ENCODE measurements at regions not wholly inside any gene's neighbourhood (a gene's known extent, or its start where the extent isn't known, plus 50 kb on each side); places are given as distances from the start of the nearest gene placed in this dataset.

DNA sequence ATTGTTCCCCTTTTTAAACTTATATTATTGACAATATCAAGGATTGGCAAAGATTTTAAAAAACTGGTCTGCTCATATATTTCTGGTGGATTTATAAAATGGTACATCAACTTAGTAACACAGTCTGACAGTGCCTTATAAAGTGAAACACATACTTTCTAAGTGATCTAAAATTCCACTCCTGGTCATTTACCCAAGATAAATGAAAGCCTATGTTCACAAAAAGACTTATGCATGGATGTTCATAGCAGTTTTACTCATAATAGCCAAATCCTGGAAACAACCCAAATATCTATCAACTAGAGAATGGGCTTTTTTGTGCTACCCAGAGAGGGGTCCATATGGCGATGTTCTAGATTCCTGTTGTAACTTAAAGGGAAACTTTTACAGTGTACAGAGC is 222.4 kb upstream of the FAM83B start:
- Histone ChIP-seq H3K27ac (ENCODE audit: low read depth, low read length) (no peak overlapping the region), H3K36me3 (ENCODE audit: control insufficient read depth in 2 of 3, insufficient read depth in 3 of 3, low read length in 3 of 3) (no peaks in the 10 kb centered on the region), H3K4me1 (ENCODE audit: control insufficient read depth in 2 of 2, insufficient read depth in 2 of 2, low read length in 2 of 2) (no peaks in the 10 kb centered on the region), H3K9me3 (ENCODE audit: control insufficient read depth in 2 of 3, low read length in 3 of 3) (no peaks in the 10 kb centered on the region), H3K4me3 (ENCODE audit: low read length) (no peak overlapping the region), H3K27me3 (ENCODE audit: control insufficient read depth in 2 of 2, insufficient read depth in 2 of 2, low read length in 2 of 2) (no peaks in the 10 kb centered on the region)
- Mint-ChIP-seq H3K4me3 (no peak overlapping the region), H3K27me3 (no peaks in the 10 kb centered on the region), H3K36me3 (no peaks in the 10 kb centered on the region), H3K4me1 (no peaks in the 10 kb centered on the region), H3K27ac (no peak overlapping the region), H3K9me3 (peaks cover 0 to 11% (median 2%) of the 10 kb centered on the region in 11 donors)
- ATAC-seq (no peak), DNase-seq (no peak)
- POLR2A ChIA-PET, result no interaction called here
- intact Hi-C loops (cut with micrococcal nuclease), result no loop called here
- CTCF ChIA-PET, result interaction anchor here (0.6 kb wide), 1 partner anchor 690 kb away, joined by 5 read pairs; no protein-coding TSS in a partner anchor

DNA sequence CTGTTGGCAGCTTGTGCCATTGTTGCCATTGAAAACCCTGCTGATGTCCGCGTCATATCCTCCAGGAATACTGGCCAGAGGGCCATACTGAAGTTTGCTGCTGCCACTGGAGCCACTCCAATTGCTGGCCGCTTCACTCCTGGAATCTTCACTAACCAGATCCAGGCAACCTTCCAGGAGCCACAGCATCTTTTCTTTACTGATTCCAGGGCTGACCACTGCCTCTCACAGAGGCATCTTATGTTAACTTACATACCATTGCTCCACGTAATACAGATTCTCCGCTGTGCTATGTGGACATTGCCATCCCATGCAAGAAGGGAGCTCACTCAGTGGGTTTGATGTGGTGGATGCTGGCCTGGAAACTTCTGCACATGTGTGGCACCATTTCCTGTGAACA is 221.8 kb upstream of the FAM83B start:
- DNase-seq (no peak), ATAC-seq (no peak)
- no peak overlapping the region for H3K27ac ChIP-seq (ENCODE audit: low read depth, low read length)
- no peaks in the 10 kb centered on the region for H3K4me1 Mint-ChIP-seq
- no peaks in the 10 kb centered on the region for H3K36me3 ChIP-seq (ENCODE audit: control insufficient read depth in 2 of 3, insufficient read depth in 3 of 3, low read length in 3 of 3)
- H3K4me1 ChIP-seq (ENCODE audit: control insufficient read depth in 2 of 2, insufficient read depth in 2 of 2, low read length in 2 of 2), result no peaks in the 10 kb centered on the region
- no peaks in the 10 kb centered on the region for H3K9me3 ChIP-seq (ENCODE audit: control insufficient read depth in 2 of 3, low read length in 3 of 3)
- ChIA-PET CTCF (no interaction called here), POLR2A (no interaction called here)
- no peak overlapping the region for H3K4me3 Mint-ChIP-seq
- no peak overlapping the region for H3K27ac Mint-ChIP-seq
- no peaks in the 10 kb centered on the region for H3K27me3 Mint-ChIP-seq
- intact Hi-C loops (cut with micrococcal nuclease), result no loop called here
- H3K9me3 Mint-ChIP-seq, result peaks cover 0 to 11% (median 2%) of the 10 kb centered on the region in 11 donors
- H3K36me3 Mint-ChIP-seq, result no peaks in the 10 kb centered on the region
- no peaks in the 10 kb centered on the region for H3K27me3 ChIP-seq (ENCODE audit: control insufficient read depth in 2 of 2, insufficient read depth in 2 of 2, low read length in 2 of 2)
- no peak overlapping the region for H3K4me3 ChIP-seq (ENCODE audit: low read length)

DNA sequence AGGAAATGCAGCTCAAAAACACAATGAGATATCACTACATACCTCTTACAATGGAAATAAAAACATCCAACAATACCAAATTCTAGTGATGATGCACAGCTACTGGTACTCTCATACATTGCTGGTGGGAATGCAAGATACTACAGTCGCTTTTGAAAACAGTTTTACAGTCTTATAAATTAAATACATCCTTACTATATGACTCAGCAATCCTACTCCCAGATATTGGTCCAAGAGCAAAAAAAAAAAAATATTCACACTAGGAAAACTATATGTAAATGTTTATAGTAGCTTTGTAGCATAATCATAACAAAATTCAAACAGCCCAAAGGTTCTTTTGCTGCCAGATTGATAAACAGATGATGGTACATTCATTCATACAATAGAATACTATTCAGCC is 217.4 kb upstream of the FAM83B start:
- CTCF ChIA-PET, result no interaction called here
- H3K4me1 Mint-ChIP-seq, result no peaks in the 10 kb centered on the region

DNA sequence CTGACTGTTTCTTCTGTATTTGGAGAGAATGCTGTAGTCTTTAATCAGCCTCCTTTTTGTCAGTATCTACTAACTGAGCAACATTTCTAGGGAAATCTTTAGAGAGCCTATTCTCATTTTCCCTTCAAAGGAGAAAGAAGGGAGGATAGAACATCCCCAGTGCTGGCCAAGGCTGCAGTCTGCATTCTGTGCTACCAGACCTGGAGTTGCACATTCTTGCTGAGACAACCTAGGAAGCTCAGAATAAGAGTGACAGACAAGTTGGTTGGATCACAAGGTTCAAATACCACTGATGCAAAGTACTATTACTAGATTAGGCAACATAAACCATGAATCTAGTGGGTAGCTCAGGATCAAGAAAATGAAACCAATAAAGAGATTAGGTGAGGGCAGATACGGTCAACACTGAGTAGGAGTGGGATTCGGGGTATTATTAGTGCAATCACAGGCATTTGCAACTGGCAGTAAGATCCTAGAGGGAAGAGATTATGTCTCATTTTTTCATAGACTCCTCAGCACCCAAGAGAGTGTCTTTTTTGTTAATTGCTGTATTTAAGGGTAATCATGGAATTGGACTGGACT is 213.5 kb upstream of the FAM83B start:
- POLR2A ChIA-PET, result no interaction called here
- no peaks in the 10 kb centered on the region for H3K36me3 Mint-ChIP-seq
- CTCF ChIA-PET, result no interaction called here

More for the DNA sequence above, 217.4 kb upstream of the FAM83B start:
- H3K27ac Mint-ChIP-seq, result no peak overlapping the region
- ATAC-seq (no peak), DNase-seq (no peak)
- no peak overlapping the region for H3K4me3 Mint-ChIP-seq
- H3K27me3 Mint-ChIP-seq, result no peaks in the 10 kb centered on the region
- H3K36me3 Mint-ChIP-seq, result no peaks in the 10 kb centered on the region
- H3K27ac ChIP-seq (ENCODE audit: low read depth, low read length), result no peak overlapping the region
- peaks cover 0 to 14% (median 2%) of the 10 kb centered on the region in 11 donors for H3K9me3 Mint-ChIP-seq
- intact Hi-C loops (cut with micrococcal nuclease), result no loop called here
- no peak overlapping the region for H3K4me3 ChIP-seq (ENCODE audit: low read length)
- no peaks in the 10 kb centered on the region for H3K4me1 ChIP-seq (ENCODE audit: control insufficient read depth in 2 of 2, insufficient read depth in 2 of 2, low read length in 2 of 2)
- no peaks in the 10 kb centered on the region for H3K27me3 ChIP-seq (ENCODE audit: control insufficient read depth in 2 of 2, insufficient read depth in 2 of 2, low read length in 2 of 2)
- POLR2A ChIA-PET, result no interaction called here
- no peaks in the 10 kb centered on the region for H3K36me3 ChIP-seq (ENCODE audit: control insufficient read depth in 2 of 3, insufficient read depth in 3 of 3, low read length in 3 of 3)
- no peaks in the 10 kb centered on the region for H3K9me3 ChIP-seq (ENCODE audit: control insufficient read depth in 2 of 3, low read length in 3 of 3)

DNA sequence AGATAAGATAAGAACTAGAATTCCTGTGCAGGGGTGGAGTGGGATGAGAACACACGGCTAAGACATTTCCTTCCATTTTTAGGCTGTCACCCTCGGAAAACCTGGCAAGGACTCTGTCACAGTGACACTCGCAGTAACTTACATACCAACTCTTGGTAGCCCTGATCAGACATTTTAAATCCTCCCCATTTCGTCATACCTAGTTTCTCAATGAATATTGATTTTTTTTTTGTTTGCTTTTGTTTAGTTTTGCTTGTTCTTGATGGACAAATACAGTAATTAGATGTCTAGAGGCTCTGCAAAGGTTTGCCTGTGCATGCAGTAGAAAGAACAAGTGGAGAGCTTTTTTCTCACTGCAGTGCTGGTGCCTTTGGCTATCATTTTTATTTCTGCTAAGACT is 213.0 kb upstream of the FAM83B start:
- Mint-ChIP-seq H3K27ac (no peak overlapping the region), H3K4me3 (no peak overlapping the region), H3K36me3 (no peaks in the 10 kb centered on the region), H3K9me3 (peaks cover 0 to 7% (median 3%) of the 10 kb centered on the region in 11 donors), H3K4me1 (no peaks in the 10 kb centered on the region), H3K27me3 (no peaks in the 10 kb centered on the region)
- ATAC-seq, result no peak
- Histone ChIP-seq H3K27me3 (ENCODE audit: control insufficient read depth in 2 of 2, insufficient read depth in 2 of 2, low read length in 2 of 2) (no peaks in the 10 kb centered on the region), H3K4me1 (ENCODE audit: control insufficient read depth in 2 of 2, insufficient read depth in 2 of 2, low read length in 2 of 2) (no peaks in the 10 kb centered on the region), H3K27ac (ENCODE audit: low read depth, low read length) (no peak overlapping the region), H3K9me3 (ENCODE audit: control insufficient read depth in 2 of 3, low read length in 3 of 3) (no peaks in the 10 kb centered on the region), H3K4me3 (ENCODE audit: low read length) (no peak overlapping the region), H3K36me3 (ENCODE audit: control insufficient read depth in 2 of 3, insufficient read depth in 3 of 3, low read length in 3 of 3) (no peaks in the 10 kb centered on the region)
- CTCF ChIA-PET, result no interaction called here
- POLR2A ChIA-PET, result no interaction called here
- intact Hi-C loops (cut with micrococcal nuclease), result no loop called here
- no peak for DNase-seq

More for the DNA sequence above, 213.5 kb upstream of the FAM83B start:
- no peaks in the 10 kb centered on the region for H3K9me3 ChIP-seq (ENCODE audit: control insufficient read depth in 2 of 3, low read length in 3 of 3)
- no peaks in the 10 kb centered on the region for H3K27me3 ChIP-seq (ENCODE audit: control insufficient read depth in 2 of 2, insufficient read depth in 2 of 2, low read length in 2 of 2)
- H3K27ac Mint-ChIP-seq, result no peak overlapping the region
- H3K27ac ChIP-seq (ENCODE audit: low read depth, low read length), result no peak overlapping the region
- H3K4me1 Mint-ChIP-seq, result no peaks in the 10 kb centered on the region
- ATAC-seq (no peak), DNase-seq (no peak)
- no peaks in the 10 kb centered on the region for H3K36me3 ChIP-seq (ENCODE audit: control insufficient read depth in 2 of 3, insufficient read depth in 3 of 3, low read length in 3 of 3)
- H3K4me3 ChIP-seq (ENCODE audit: low read length), result no peak overlapping the region
- H3K4me1 ChIP-seq (ENCODE audit: control insufficient read depth in 2 of 2, insufficient read depth in 2 of 2, low read length in 2 of 2), result no peaks in the 10 kb centered on the region
- peaks cover 0 to 7% (median 3%) of the 10 kb centered on the region in 11 donors for H3K9me3 Mint-ChIP-seq
- no peak overlapping the region for H3K4me3 Mint-ChIP-seq
- H3K27me3 Mint-ChIP-seq, result no peaks in the 10 kb centered on the region
- intact Hi-C loops (cut with micrococcal nuclease), result no loop called here

DNA sequence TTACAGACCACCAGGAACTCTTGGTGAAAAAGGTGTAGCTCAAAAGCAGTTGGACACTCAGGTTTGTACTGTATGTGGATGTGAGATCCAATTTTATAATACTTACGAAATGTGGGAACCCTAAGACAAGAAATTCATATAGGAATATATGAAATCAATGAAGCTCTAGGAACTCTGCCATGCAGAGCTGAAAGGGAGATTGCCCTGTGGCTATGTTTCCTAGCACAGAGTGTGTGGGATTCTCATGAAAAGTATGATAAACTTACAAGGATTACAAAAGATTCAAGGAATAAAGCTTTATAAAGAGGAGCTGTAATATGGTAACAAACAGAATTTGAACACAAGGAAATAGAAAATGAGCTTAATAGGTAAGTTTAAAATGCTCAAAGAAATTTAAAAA is 205.7 kb upstream of the FAM83B start:
- H3K36me3 ChIP-seq (ENCODE audit: control insufficient read depth in 2 of 3, insufficient read depth in 3 of 3, low read length in 3 of 3), result no peaks in the 10 kb centered on the region
- DNase-seq (no peak), ATAC-seq (no peak)
- Mint-ChIP-seq H3K4me3 (no peak overlapping the region), H3K27me3 (no peaks in the 10 kb centered on the region), H3K36me3 (no peaks in the 10 kb centered on the region), H3K9me3 (peaks cover 0 to 7% (median 0%) of the 10 kb centered on the region in 11 donors), H3K4me1 (no peaks in the 10 kb centered on the region), H3K27ac (no peak overlapping the region)
- no peak overlapping the region for H3K27ac ChIP-seq (ENCODE audit: low read depth, low read length)
- intact Hi-C loops (cut with micrococcal nuclease), result no loop called here
- H3K9me3 ChIP-seq (ENCODE audit: control insufficient read depth in 2 of 3, low read length in 3 of 3), result no peaks in the 10 kb centered on the region
- H3K4me3 ChIP-seq (ENCODE audit: low read length), result no peak overlapping the region
- CTCF ChIA-PET, result no interaction called here
- no peaks in the 10 kb centered on the region for H3K4me1 ChIP-seq (ENCODE audit: control insufficient read depth in 2 of 2, insufficient read depth in 2 of 2, low read length in 2 of 2)
- POLR2A ChIA-PET, result no interaction called here
- no peaks in the 10 kb centered on the region for H3K27me3 ChIP-seq (ENCODE audit: control insufficient read depth in 2 of 2, insufficient read depth in 2 of 2, low read length in 2 of 2)

DNA sequence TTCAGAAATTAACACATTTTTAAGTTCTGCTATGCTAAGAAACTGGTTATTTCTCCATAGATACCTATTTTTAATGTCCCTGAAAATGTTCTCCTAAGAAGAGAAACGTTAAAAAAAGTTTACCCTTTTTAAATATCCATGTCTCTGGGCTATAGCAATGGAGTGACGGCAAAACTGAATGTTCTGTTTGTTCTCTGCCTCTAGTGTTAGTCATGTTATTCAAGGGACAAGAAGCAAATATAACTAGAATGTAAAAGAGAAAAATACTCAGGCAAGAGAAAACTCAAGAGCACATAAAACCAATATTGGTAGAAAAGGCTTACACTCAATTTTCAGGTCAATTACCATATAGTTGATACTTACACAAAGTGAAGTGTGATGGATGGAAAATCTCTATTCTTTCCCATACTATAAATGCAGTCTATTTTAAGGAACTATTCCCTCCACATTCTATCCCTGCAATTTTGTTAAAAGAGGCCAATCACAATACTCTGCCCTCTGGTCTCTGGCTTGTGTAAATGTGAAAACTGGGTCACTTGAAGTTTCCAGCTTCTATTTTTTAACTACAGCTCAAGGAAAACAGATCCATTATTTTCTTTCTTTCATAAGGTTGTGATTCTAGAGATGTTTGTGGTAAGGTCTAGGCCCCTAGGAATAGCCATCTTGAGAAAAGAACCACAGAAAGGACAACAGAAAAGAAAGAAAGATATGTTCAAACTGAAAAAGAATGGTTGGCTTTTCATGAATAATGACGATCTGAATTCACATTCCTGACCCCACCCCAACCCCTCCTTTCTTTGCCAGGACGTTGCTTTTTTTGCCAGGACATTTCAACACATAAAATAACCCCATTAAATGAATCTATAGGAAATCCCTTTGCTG is 200.3 kb upstream of the FAM83B start:
- H3K9me3 ChIP-seq (ENCODE audit: control insufficient read depth in 2 of 3, low read length in 3 of 3), result no peaks in the 10 kb centered on the region
- H3K36me3 Mint-ChIP-seq, result no peaks in the 10 kb centered on the region
- intact Hi-C loops (cut with micrococcal nuclease), result no loop called here
- H3K4me1 Mint-ChIP-seq, result no peaks in the 10 kb centered on the region
- peaks cover 0 to 6% (median 0%) of the 10 kb centered on the region in 11 donors for H3K9me3 Mint-ChIP-seq
- H3K27ac ChIP-seq (ENCODE audit: low read depth, low read length), result no peak overlapping the region
- H3K27me3 Mint-ChIP-seq, result no peaks in the 10 kb centered on the region
- DNase-seq, result no peak
- ChIA-PET CTCF (no interaction called here), POLR2A (no interaction called here)
- ATAC-seq, result no peak
- H3K36me3 ChIP-seq (ENCODE audit: control insufficient read depth in 2 of 3, insufficient read depth in 3 of 3, low read length in 3 of 3), result no peaks in the 10 kb centered on the region
- no peaks in the 10 kb centered on the region for H3K4me1 ChIP-seq (ENCODE audit: control insufficient read depth in 2 of 2, insufficient read depth in 2 of 2, low read length in 2 of 2)
- H3K27ac Mint-ChIP-seq, result no peak overlapping the region
- H3K4me3 ChIP-seq (ENCODE audit: low read length), result no peak overlapping the region
- no peaks in the 10 kb centered on the region for H3K27me3 ChIP-seq (ENCODE audit: control insufficient read depth in 2 of 2, insufficient read depth in 2 of 2, low read length in 2 of 2)
- H3K4me3 Mint-ChIP-seq, result no peak overlapping the region
